Breast epithelium (tissue), 4 donors: ENCODE measurements at regions not wholly inside any gene's neighbourhood (a gene's known extent, or its start where the extent isn't known, plus 50 kb on each side); places are given as distances from the start of the nearest gene placed in this dataset.
"Not testable (repeated sequence)": the region's sequence is repeated elsewhere in the genome, so short reads cannot be mapped to it uniquely, and the experiment has no call there.

Experiments used
- DNase-seq, 2 donors: peaks; one replicate each; pipeline ENCODE4 v3.0.0-alpha.2; 2019; ENCODE audit warnings: low spot score in 2 of 2
- H3K27ac ChIP-seq, 2 donors: fragments of 200-600 bp; sonication (generic) in 1 of 2; one replicate each; pipeline ENCODE4 v1.5.1; 2016 to 2019; ENCODE audit warnings: mild to moderate bottlenecking in 1 of 2
- H3K27me3 ChIP-seq, 2 donors: fragments of 200-600 bp; sonication (generic) in 1 of 2; one replicate each; pipeline versions ENCODE4 v1.5.1 to v1.6.0; 2017 to 2019; ENCODE audit warnings: control low read depth in 1 of 2, mild to moderate bottlenecking in 1 of 2
- H3K36me3 ChIP-seq: fragments of 200-600 bp; one replicate; pipeline ENCODE4 v1.5.1; 2019
- H3K4me1 ChIP-seq, 2 donors: fragments of 200-600 bp; sonication (generic); one replicate each; pipeline ENCODE4 v1.5.1; 2016 to 2019; ENCODE audit warnings: control low read depth in 1 of 2
- H3K4me3 ChIP-seq, 3 donors: fragments of 200-600 bp; sonication (generic); 1 replicate in 2 of 3; 2 replicates in 1 of 3; pipeline ENCODE4 v1.5.1; 2016 to 2019; ENCODE audit warnings: mild to moderate bottlenecking in 3 of 3, moderate library complexity in 2 of 3
- H3K9me3 ChIP-seq, 2 donors: fragments of 200-600 bp; sonication (generic) in 1 of 2; one replicate each; pipeline ENCODE4 v1.5.1; 2016 to 2019; ENCODE audit warnings: control low read depth in 1 of 2
- POLR2A ChIP-seq: fragments of 450-650 bp; IDR thresholded peaks from one replicate; pipeline ENCODE4 v1.6.1; 2016; ENCODE audit warnings: antibody characterized with exemption, mild to moderate bottlenecking, moderate library complexity
- POLR2AphosphoS5 ChIP-seq, 3 donors: sonication (generic); formaldehyde crosslinking; IDR thresholded peaks; one replicate each; pipeline ENCODE4 v1.6.1; 2017; ENCODE audit warnings: antibody characterized with exemption in 3 of 3
- intact Hi-C: fragments of 100-400 bp; cut with DNase I; formaldehyde crosslinking; loops from one replicate; pipeline ENCODE4 v1.15.1; 2023; ENCODE audit warnings: low total_unique reads
- TF ChIP-seq, protein P1 (sequence below), 3 donors: fragments of 450-650 bp; IDR thresholded peaks; one replicate each; pipeline ENCODE4 v1.5.1; 2016 to 2017; ENCODE audit warnings: antibody characterized with exemption in 3 of 3, mild to moderate bottlenecking in 3 of 3, moderate library complexity in 3 of 3

DNA sequence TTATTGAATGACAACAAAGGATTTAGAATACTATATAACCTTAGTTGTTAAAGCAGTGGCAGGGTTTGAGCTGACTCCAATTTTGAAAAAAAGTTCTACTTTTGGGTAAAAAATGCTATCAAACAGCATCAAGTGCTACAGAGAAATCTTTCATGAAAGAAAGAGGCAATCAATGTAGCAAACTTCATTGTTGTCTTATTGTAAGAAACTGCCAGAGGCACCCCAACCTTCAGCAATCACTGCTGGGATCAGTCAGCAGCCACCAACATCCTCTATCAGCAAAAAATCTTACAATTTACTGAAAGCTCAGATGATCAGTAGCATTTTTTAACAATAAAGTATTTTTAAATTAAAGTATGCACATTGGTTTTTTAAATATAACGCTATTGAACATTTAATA is 4754.7 kb upstream of the OR11H1 start:
- H3K36me3 ChIP-seq, H3K4me1 ChIP-seq, H3K27me3 ChIP-seq, DNase-seq, intact Hi-C loops, H3K27ac ChIP-seq, H3K4me3 ChIP-seq: not testable (repeated sequence)
- H3K9me3 ChIP-seq: peaks cover 12 to 47% of the 10 kb centered on the region in 2 donors

DNA sequence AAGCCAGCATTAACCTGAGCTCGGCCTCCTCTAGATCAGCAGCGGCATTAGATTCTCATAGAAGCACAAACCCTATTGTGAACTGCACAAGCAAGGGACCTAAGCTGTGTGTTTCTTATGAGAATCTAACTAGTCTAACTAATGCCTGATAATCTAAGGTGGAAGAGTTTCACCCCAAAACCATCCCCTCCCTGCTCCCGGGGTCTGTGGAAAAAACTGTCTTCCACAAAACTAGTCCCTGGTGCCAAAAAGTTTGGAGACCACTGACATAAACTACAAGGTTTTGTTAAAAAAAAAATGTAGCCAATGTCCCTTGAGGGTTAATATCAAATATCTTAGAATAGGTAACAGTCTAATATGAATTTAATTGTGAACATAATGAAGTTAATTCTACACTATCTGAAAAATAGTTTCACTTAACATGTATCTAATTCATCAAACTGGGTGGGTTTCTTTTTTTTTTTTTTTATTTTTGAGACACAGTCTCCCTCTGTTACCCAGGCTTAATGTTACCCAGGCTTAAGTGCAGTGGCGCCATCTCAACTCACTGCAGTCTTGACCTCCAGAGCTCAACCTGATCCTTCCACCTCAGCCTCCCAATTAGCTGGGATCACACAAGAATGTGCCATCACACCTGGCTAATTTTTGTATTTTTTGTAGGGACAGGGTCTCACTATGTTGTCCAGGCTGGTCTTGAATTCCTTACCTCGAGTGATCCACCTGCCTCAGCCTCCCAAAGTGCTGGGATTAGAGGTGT is 4752.2 kb upstream of the OR11H1 start:
- DNase-seq, H3K27ac ChIP-seq, H3K27me3 ChIP-seq, H3K4me3 ChIP-seq, H3K4me1 ChIP-seq, intact Hi-C loops, H3K36me3 ChIP-seq: not testable (repeated sequence)
- peaks cover 16 to 49% of the 10 kb centered on the region in 2 donors for H3K9me3 ChIP-seq

DNA sequence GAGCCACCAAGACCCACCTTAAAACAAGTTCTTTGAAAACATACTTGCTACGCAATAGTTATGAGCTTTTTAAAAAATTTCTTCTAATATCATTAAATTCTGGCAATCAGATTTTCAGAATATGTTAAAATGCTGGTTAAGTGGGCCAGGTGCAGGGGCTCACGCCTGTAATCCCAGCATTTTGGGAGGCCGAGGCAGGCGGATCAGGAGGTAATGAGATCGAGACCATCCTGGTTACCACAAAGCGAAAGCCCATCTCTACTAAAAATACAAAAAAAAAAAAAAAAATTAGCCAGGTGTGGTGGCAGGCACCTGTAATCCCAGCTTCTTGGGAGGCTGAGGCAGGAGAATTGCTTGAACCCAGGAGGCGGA is 4751.6 kb upstream of the OR11H1 start:
- intact Hi-C loops, H3K4me3 ChIP-seq, H3K4me1 ChIP-seq, H3K36me3 ChIP-seq, H3K27ac ChIP-seq, DNase-seq, H3K27me3 ChIP-seq: not testable (repeated sequence)
- H3K9me3 ChIP-seq: peaks cover 21 to 49% of the 10 kb centered on the region in 2 donors

DNA sequence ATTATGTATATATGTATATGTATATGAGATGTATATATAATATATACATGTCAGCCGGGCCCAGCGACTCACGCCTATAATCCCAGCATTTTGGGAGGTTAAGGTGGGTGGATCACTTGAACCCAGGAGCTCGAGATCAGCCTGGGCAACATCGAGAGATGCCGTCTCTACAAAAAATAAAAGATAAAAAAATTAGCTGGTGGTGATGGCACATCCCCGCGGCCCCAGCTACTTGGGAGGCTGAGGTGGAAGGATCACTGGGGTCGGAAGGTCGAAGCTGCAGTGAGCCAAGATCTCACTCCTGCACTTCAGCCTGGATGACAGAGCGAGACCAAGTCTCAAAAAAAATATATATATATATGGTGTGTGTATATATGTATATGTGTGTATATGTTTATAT is 4750.3 kb upstream of the OR11H1 start:
- H3K36me3 ChIP-seq, DNase-seq, H3K27me3 ChIP-seq, H3K4me1 ChIP-seq, intact Hi-C loops, H3K4me3 ChIP-seq, H3K27ac ChIP-seq: not testable (repeated sequence)
- peaks cover 29 to 43% of the 10 kb centered on the region in 2 donors for H3K9me3 ChIP-seq

DNA sequence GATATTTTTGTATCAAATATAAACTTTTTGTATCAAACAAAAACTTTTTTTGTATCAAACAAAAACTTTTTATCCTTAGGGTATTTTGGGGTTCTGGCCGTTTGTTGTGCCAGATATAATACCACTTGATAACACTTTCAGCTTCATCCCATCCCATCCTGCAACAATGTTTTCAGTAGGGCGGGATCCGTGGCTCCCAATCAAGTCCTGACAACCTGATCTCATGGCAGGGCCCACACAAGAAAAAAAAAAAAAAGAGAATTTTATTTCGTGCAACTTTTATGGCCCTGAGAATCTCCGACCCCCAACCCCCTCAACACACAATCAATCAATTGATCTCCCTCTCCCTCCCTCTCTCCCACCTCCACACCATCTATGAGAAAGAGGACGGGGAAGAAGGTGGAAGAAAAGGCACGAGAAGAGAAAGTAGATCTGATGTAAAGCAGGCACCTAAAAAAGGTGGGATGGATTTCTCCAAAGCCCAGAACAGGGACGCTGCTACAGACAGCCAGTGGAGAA is 4749.6 kb upstream of the OR11H1 start:
- peaks cover 33 to 40% of the 10 kb centered on the region in 2 donors for H3K9me3 ChIP-seq
- intact Hi-C loops: no loop called here
- H3K27me3 ChIP-seq: no peaks in the 10 kb centered on the region
- no peak overlapping the region for H3K27ac ChIP-seq
- no peaks in the 10 kb centered on the region for H3K36me3 ChIP-seq
- no peaks in the 10 kb centered on the region for H3K4me1 ChIP-seq
- no peak overlapping the region for H3K4me3 ChIP-seq
- TF ChIP-seq POLR2AphosphoS5 (IDR thresholded peaks at IDR 0.05) (no peak), POLR2A (no peak)
- TF ChIP-seq, protein P1, sequence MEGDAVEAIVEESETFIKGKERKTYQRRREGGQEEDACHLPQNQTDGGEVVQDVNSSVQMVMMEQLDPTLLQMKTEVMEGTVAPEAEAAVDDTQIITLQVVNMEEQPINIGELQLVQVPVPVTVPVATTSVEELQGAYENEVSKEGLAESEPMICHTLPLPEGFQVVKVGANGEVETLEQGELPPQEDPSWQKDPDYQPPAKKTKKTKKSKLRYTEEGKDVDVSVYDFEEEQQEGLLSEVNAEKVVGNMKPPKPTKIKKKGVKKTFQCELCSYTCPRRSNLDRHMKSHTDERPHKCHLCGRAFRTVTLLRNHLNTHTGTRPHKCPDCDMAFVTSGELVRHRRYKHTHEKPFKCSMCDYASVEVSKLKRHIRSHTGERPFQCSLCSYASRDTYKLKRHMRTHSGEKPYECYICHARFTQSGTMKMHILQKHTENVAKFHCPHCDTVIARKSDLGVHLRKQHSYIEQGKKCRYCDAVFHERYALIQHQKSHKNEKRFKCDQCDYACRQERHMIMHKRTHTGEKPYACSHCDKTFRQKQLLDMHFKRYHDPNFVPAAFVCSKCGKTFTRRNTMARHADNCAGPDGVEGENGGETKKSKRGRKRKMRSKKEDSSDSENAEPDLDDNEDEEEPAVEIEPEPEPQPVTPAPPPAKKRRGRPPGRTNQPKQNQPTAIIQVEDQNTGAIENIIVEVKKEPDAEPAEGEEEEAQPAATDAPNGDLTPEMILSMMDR (IDR thresholded peaks at IDR 0.05): no peak
- DNase-seq: no peak

DNA sequence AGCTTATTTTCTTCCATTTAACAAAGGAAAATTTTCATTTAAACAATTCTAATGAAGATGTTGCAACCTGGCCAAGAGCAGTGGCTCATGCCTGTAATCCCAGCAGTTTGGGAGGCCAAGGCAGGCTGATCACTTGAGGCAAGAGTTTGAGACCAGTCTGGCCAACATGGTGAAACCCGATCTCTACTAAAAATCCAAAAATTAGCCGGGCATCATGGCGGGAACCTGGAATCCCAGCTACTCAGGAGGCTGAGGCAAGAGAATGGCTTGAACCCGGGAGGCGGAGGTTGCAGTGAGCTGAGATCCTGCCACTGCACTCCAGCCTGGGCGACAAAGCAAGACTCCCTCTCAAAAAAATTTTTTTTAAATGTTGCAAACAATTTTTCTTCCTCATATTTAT is 4748.8 kb upstream of the OR11H1 start:
- H3K4me3 ChIP-seq, H3K36me3 ChIP-seq, DNase-seq, H3K27ac ChIP-seq, H3K27me3 ChIP-seq, intact Hi-C loops, H3K4me1 ChIP-seq: not testable (repeated sequence)
- H3K9me3 ChIP-seq: peaks cover 39 to 43% of the 10 kb centered on the region in 2 donors

DNA sequence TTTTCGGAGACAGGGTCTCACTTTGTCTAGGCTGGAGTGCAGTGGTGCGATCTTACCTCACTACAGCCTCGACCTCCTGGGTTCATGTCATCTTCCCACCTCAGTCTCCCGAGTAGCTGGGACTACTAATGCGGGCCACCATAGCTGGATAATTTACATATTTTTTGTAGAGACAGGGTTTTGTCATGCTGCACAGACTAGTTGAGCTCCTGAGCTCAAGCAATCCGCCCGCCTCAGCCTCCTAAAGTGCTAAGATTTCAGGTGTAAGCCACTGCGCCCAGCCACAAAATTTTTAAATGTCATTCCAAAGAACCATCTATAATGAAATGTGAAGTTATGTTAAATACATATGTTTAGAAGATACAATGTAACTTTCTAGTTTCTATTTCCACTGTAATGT is 4747.7 kb upstream of the OR11H1 start:
- no peak overlapping the region for H3K27ac ChIP-seq
- no peaks in the 10 kb centered on the region for H3K36me3 ChIP-seq
- no peak overlapping the region for H3K4me3 ChIP-seq
- intact Hi-C loops: no loop called here
- H3K27me3 ChIP-seq: no peaks in the 10 kb centered on the region
- TF ChIP-seq POLR2A (no peak), POLR2AphosphoS5 (IDR thresholded peaks at IDR 0.05) (no peak)
- TF ChIP-seq, protein P1 (IDR thresholded peaks at IDR 0.05): no peak
- H3K9me3 ChIP-seq: peaks cover 37 to 43% of the 10 kb centered on the region in 2 donors
- H3K4me1 ChIP-seq: no peaks in the 10 kb centered on the region
- no peak for DNase-seq
